ENCODE measurements at regions not wholly inside any gene's neighbourhood (a gene's known extent, or its start where the extent isn't known, plus 50 kb on each side); places are given as distances from the start of the nearest gene placed in this dataset.

DNA sequence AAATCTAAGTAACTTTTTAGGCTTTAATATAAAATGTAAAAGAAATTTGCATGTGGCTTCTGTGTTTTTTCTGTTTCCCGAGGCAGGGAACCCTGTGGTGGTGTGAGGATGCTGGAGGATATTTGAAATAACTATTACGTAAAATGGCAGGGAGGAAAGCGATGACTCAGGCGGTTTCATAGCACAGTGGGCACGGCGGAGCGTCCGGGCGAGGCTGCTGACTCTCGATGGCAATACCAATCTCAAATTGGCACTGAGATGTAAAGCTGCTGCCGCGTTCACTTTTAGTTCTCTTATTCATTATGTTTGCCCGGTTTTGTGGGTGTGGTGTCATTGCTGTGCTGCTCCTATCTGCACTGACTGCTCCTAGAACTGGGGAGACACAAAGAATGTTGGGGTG is 254.3 kb downstream of the THBS2 start:
- Mint-ChIP-seq H3K27me3 (ENCODE audit: low read depth, unreplicated experiment) (no peaks in the 10 kb centered on the region), H3K9me3 (ENCODE audit: unreplicated experiment) (peaks cover 6% of the 10 kb centered on the region), H3K27ac (ENCODE audit: unreplicated experiment) (no peak overlapping the region), H3K36me3 (ENCODE audit: low read depth, unreplicated experiment) (no peaks in the 10 kb centered on the region), H3K4me3 (ENCODE audit: unreplicated experiment) (no peak overlapping the region), H3K4me1 (ENCODE audit: low read depth, unreplicated experiment) (no peaks in the 10 kb centered on the region)
- no peak overlapping the region for H3K4me3 ChIP-seq (ENCODE audit: insufficient read depth, low read depth, low read length)
- H4K20me1 ChIP-seq (ENCODE audit: insufficient read depth, low read length) = no peaks in the 10 kb centered on the region
- TF ChIP-seq CTCF (IDR thresholded peaks at IDR 0.05; ENCODE audit: insufficient read depth, low read depth, low read length) (no peak), EZH2 (IDR thresholded peaks at IDR 0.05; ENCODE audit: insufficient read depth, low read length) (no peak)
- DNase-seq (ENCODE audit: low read depth) = no peak
- no peak overlapping the region for H2AFZ ChIP-seq (ENCODE audit: low read depth, low read length)
- H3K27me3 ChIP-seq (ENCODE audit: insufficient read depth, low read length) = no peaks in the 10 kb centered on the region
- H3K27ac ChIP-seq (ENCODE audit: low read depth, low read length) = no peak overlapping the region
- no peaks in the 10 kb centered on the region for H3K79me2 ChIP-seq (ENCODE audit: insufficient read depth, low read length)
- H3K4me2 ChIP-seq (ENCODE audit: low read length) = no peak overlapping the region
- no peak for FAIRE-seq
- H3K9me3 ChIP-seq (ENCODE audit: insufficient read depth, low read depth, low read length) = no peaks in the 10 kb centered on the region
- H3K9ac ChIP-seq (ENCODE audit: low read length) = no peak overlapping the region
- H3K4me1 ChIP-seq (ENCODE audit: insufficient read depth, low read length) = no peaks in the 10 kb centered on the region
- H3K36me3 ChIP-seq (ENCODE audit: insufficient read depth, low read length) = no peaks in the 10 kb centered on the region

GRCh38 chr6:168996356-168996625 is 257.4 kb downstream of the THBS2 start:
- H3K4me1 Mint-ChIP-seq (ENCODE audit: low read depth, unreplicated experiment) = no peaks in the 10 kb centered on the region
- Histone ChIP-seq H3K27me3 (ENCODE audit: insufficient read depth, low read length) (no peaks in the 10 kb centered on the region), H4K20me1 (ENCODE audit: insufficient read depth, low read length) (no peaks in the 10 kb centered on the region), H2AFZ (ENCODE audit: low read depth, low read length) (no peak overlapping the region), H3K79me2 (ENCODE audit: insufficient read depth, low read length) (no peaks in the 10 kb centered on the region), H3K27ac (ENCODE audit: low read depth, low read length) (no peak overlapping the region), H3K9me3 (ENCODE audit: insufficient read depth, low read depth, low read length) (no peaks in the 10 kb centered on the region), H3K4me3 (ENCODE audit: insufficient read depth, low read depth, low read length) (no peak overlapping the region), H3K9ac (ENCODE audit: low read length) (no peak overlapping the region), H3K4me2 (ENCODE audit: low read length) (no peak overlapping the region), H3K36me3 (ENCODE audit: insufficient read depth, low read length) (no peaks in the 10 kb centered on the region), H3K4me1 (ENCODE audit: insufficient read depth, low read length) (no peaks in the 10 kb centered on the region)
- TF ChIP-seq CTCF (IDR thresholded peaks at IDR 0.05; ENCODE audit: insufficient read depth, low read depth, low read length) = no peak
- no peak for TF ChIP-seq EZH2 (IDR thresholded peaks at IDR 0.05; ENCODE audit: insufficient read depth, low read length)
- DNase-seq (ENCODE audit: low read depth) (no peak), FAIRE-seq (no peak)
- H3K9me3 Mint-ChIP-seq (ENCODE audit: unreplicated experiment) = peaks cover 4% of the 10 kb centered on the region
- H3K4me3 Mint-ChIP-seq (ENCODE audit: unreplicated experiment) = no peak overlapping the region
- H3K27ac Mint-ChIP-seq (ENCODE audit: unreplicated experiment) = no peak overlapping the region
- no peaks in the 10 kb centered on the region for H3K27me3 Mint-ChIP-seq (ENCODE audit: low read depth, unreplicated experiment)
- H3K36me3 Mint-ChIP-seq (ENCODE audit: low read depth, unreplicated experiment) = no peaks in the 10 kb centered on the region

DNA sequence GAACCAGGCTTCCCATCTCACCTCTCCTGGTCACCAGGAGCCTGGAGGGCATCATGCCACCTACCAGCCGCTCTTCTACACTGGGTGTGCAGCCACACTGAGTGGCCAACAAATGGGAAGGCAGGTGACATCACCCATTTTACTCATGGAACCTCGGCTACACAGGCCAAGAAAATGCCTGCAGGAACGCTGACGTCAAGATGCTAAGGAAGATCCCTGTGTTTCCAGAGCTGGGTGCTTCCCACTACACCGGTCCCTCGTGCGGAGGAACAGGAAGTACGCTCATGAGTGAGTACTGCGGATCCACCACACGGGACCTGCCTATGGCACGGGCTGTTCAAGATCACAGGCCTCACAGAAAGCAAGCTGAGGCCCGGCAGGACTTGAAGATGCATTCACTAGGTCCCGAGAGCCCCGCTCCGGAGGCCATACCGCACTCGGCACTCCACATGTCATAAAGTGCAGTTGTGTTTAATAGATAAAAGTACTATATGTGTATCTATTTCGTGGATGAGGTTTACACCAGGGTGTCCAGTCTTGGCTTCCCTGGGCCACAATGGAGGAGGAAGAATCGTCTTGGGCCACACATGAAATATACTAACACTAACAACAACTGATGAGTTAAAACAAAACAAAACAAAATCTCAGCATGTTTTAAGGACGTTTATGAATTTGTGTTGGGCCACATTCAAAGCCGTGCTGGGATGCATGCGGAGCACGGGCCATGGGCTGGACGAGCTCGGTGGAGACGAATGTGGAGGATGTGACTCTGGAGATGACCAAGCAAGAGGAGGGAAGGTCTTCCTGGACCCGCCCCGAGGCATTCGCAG is 257.9 kb downstream of the THBS2 start:
- no peaks in the 10 kb centered on the region for H3K4me1 Mint-ChIP-seq (ENCODE audit: low read depth, unreplicated experiment)
- no peaks in the 10 kb centered on the region for H3K27me3 ChIP-seq (ENCODE audit: insufficient read depth, low read length)
- H3K4me1 ChIP-seq (ENCODE audit: insufficient read depth, low read length) = no peaks in the 10 kb centered on the region
- no peaks in the 10 kb centered on the region for H3K36me3 Mint-ChIP-seq (ENCODE audit: low read depth, unreplicated experiment)
- H2AFZ ChIP-seq (ENCODE audit: low read depth, low read length) = no peak overlapping the region
- H3K9me3 Mint-ChIP-seq (ENCODE audit: unreplicated experiment) = peaks cover 4% of the 10 kb centered on the region
- H3K9ac ChIP-seq (ENCODE audit: low read length) = no peak overlapping the region
- no peak overlapping the region for H3K4me2 ChIP-seq (ENCODE audit: low read length)
- H3K27me3 Mint-ChIP-seq (ENCODE audit: low read depth, unreplicated experiment) = no peaks in the 10 kb centered on the region
- no peak overlapping the region for H3K27ac Mint-ChIP-seq (ENCODE audit: unreplicated experiment)
- TF ChIP-seq CTCF (IDR thresholded peaks at IDR 0.05; ENCODE audit: insufficient read depth, low read depth, low read length) = no peak
- TF ChIP-seq EZH2 (IDR thresholded peaks at IDR 0.05; ENCODE audit: insufficient read depth, low read length) = no peak
- H4K20me1 ChIP-seq (ENCODE audit: insufficient read depth, low read length) = no peaks in the 10 kb centered on the region
- no peak overlapping the region for H3K4me3 Mint-ChIP-seq (ENCODE audit: unreplicated experiment)
- H3K79me2 ChIP-seq (ENCODE audit: insufficient read depth, low read length) = no peaks in the 10 kb centered on the region
- H3K27ac ChIP-seq (ENCODE audit: low read depth, low read length) = no peak overlapping the region
- DNase-seq (ENCODE audit: low read depth) = no peak
- H3K9me3 ChIP-seq (ENCODE audit: insufficient read depth, low read depth, low read length) = no peaks in the 10 kb centered on the region
- H3K36me3 ChIP-seq (ENCODE audit: insufficient read depth, low read length) = no peaks in the 10 kb centered on the region
- FAIRE-seq = no peak
- no peak overlapping the region for H3K4me3 ChIP-seq (ENCODE audit: insufficient read depth, low read depth, low read length)
